NCI-H774 (cell line): ENCODE measurements at regions not wholly inside any gene's neighbourhood (a gene's known extent, or its start where the extent isn't known, plus 50 kb on each side); places are given as distances from the start of the nearest gene placed in this dataset.

Source experiments
- DNase-seq: peaks from one replicate; lab custom pipeline; 2025; lab: John Stamatoyannopoulos, UW

DNA sequence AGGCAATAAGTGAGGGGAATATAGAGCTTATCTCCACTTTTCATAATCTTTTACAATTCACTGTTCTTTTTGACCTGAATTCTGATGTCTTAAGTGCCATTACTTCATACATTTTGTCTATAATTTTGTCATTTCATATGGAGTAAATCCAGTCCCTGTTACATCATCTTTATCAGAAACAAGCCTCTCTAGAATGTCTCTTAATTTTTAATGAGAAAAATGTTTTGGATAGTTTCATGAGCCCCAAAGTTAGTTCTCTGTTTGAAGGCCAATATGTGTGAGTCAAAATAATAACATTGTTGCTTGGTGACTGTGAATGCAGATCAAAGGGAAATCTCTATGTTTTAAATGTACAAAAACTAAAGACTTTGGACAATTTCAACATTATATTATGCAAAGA lies 329.6 kb upstream of the ARRDC3 start:
- no peak for DNase-seq

DNA sequence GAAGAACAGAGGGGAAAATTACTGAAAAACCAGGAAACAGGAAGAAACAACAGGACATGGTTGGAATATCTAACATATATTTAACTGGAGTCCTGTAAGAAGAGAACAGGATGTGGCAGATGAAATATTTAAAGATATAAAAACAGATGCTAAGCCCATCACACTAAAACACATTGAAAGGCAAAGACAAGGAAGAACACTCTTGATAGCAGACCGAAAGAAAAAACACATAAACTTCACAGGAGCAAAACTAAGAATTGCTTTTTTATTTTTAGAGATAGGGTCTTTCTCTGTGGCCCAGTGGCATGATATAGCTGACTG lies 324.4 kb upstream of the ARRDC3 start:
- DNase-seq, result no peak

DNA sequence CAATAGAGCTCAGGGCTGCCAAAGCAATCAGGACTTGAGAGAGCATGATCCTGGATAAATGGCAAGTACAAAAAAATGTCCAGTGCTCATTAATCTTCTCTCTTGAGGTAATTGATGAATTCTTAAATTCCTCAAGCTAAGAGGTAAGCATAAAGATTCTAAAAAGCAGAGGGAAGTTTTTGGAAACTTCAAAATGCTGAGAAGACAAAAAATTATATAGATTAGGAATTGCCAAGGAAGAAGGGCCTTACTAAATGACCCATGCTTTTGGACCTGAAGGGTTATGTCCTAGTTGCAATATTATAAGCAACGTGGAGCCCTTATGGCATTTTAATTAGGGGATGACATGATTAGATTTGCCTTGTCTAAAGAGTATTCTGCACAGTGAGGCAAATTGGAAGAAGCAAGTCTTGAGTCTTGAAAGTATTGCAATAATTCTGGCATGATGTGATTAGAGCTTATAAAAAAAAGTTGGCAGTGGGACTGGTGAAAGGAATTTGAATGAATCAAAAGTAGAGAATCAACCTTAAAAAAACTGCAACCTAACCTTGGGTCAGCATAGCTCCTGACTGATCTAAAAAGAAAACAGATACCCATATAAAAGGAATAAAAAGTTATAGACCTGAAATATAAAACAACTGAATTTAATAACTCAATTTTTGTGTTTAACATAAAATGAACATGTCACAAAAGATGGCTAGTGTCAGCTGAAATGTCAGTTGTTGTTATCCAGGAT lies 323.8 kb upstream of the ARRDC3 start:
- DNase-seq, result no peak

DNA sequence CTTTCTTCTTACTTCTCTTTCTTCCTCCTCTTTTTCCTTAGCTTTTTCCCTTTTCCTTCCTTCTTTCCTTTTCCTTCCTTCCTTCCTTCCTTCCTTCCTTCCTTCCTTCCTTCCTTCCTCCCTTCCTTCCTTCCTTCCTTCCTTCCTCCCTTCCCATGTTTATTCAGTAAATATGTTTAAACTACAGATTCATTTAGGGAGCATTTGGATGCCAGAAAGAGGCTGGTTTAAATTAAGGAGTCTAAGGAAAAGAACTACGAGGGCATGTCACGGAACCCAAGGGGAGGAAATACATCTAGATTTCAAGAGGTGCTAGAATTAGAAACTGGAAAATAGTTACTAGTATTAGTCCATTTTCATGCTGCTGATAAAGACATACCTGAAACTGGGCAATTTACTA lies 320.0 kb upstream of the ARRDC3 start:
- no peak for DNase-seq

DNA sequence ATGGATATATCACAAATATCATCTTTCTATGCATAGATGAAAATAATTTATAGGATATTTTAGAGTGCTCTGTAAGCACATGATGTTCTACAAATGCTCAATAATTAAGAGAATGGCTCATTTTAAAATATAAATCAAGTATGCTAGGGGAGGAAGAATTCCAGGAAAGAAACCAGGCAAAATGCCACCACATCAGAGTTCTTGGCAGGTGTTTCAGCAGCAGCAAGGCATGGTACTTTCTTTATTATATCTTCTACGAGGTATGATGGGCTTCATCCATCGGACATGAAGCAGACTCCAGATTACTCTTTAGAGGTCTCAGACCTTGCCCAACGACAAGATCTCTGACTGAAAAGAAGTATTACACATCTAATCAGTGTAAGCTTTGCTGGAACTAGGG lies 316.3 kb upstream of the ARRDC3 start:
- DNase-seq, result no peak

DNA sequence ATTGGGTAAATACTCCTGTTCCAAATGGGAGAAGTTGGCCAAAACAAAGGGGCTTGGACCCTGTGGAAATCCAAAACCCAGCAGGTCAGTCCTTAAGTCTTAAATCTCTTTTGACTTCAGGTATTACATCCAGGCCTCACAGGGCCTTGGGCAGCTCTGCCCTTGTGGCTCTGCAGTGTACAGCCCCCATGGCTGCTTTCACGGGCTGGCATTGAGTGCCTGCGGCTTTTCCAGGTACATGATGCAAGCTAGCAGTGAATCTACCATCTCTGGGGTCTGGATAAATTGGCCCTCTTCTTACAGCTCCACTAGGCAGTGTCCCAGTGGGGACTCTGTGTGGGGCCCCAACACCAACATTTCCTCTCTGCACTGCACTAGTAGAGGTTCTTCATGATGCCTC lies 308.5 kb upstream of the ARRDC3 start:
- no peak for DNase-seq

DNA sequence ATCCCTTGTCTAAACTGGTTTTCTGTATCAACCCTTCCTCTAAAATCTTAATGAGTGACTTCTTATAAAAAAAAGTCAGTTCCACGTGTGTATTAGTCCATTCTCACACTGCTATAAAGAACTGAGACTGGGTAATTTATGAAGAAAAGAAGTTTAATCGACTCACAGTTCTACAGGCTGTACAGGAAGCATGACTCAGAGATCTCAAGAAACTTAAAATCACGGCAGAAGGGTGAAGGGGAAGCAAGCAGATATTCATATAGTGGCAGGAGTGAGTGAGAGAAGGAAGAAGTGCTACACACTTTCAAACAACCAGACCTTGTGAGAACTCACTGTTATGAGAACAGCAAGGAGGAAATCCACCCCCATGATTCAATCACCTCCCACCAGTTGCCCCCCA lies 307.8 kb upstream of the ARRDC3 start:
- DNase-seq, result no peak

DNA sequence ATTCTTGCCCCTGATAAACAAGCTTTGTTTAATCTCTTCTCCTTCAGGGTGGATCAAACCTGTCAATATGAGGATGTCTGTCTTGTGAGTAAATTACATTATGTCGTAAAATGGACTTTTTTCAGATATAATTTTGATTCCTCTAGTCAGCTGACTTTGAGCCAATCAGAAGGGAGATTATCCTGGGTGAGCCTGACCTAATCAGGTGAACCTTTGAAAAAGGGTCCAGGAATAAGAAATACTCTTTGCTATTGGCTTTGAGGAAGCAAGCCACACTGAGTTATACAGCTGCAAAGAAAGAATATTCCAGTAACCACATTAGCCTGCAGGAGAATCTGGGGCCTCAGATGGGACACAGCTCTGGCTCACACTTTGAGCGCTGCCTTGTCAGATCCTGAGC lies 304.3 kb upstream of the ARRDC3 start:
- DNase-seq, result no peak

DNA sequence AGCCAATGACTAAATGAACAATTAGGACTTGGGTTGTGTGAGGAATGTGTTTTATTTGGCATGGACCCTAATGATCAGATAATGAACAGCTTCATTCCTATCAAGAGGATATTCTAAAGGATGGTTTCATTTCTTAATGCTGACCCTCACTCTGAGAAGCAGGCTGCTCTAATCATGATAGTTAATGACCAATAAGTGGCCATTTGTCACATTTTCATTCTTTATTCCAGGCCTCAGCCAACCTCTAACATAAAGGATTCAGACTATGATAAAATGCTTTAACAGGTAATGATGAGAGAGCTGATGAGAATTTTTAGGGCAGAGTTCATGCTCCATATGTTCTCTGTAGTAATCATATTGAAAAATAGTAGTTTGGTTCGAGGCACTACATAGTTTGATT lies 301.5 kb upstream of the ARRDC3 start:
- no peak for DNase-seq

DNA sequence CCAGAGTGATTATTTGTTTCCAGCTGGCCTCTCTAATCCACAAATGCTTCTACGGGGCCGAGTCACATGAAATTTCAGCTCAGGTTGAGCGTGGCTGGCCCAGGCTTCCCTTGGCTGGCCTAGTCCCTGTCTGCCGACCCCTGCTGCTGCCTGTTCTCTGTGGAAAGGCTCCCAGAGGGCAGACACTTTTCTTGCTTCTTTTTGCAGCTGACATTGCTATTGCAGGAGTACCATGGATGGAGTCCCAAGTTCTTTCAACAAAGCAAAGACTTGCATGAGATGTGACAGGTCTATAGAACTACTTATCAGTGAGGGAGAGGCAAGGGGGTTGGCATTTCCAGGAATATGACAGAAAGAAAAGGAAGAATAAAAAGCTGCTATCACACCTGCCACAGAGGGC lies 287.4 kb upstream of the ARRDC3 start:
- DNase-seq, result no peak

DNA sequence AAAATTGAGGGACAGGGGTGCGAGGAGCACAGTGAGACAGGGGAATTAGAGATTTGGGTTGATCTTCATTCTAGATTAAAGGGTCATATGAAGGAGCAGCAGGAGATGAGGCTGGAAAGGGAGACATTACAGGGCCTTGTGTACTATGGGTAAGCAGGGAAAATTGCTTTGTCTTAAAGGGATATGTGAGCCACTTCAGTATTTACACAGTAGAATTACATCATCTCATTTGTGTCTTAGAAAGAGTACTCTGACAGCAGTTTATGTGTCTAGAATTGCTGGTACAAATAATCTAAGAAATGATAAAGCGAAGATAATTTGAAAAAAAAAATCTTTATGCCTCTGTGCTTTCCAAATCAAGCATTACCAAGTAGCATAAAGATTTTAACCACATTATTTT lies 287.0 kb upstream of the ARRDC3 start:
- DNase-seq, result peak; percentile 3

DNA sequence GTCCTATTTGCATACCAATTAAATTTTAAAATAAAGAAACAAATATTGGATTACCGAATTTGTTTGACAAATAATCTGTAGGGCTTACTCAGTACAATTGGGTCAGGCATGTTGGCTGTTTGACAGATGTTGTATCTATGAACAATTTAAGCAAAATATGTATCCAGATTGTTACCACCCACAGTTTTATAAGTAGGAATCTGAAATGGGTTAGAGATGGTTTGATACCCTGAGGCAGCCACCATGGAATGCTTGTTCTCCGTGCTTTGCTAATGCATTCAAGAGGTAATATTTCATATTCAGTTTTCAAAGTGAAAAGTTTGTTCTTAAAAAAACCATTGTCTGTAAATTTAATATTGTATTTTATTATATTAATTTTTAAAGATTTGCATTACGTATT lies 285.1 kb upstream of the ARRDC3 start:
- DNase-seq, result no peak

DNA sequence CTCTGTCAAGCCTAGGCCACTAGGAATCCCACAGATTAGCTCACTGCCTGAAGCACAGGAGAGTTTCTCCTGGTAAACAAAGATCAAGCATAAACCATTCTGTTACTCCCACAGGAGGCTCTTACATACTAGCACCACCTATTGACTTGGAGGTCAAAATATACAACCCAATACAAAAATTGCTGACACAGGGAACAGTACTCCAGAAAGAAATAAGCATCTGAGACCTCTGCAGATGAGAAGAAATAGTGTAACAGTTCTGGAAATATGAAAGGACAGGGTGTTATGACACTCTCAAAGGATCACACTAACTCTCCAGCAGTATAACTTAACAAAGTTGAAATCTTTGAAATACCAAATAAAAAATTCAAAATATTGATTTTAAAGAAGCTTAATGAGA lies 269.6 kb upstream of the ARRDC3 start:
- DNase-seq, result no peak

DNA sequence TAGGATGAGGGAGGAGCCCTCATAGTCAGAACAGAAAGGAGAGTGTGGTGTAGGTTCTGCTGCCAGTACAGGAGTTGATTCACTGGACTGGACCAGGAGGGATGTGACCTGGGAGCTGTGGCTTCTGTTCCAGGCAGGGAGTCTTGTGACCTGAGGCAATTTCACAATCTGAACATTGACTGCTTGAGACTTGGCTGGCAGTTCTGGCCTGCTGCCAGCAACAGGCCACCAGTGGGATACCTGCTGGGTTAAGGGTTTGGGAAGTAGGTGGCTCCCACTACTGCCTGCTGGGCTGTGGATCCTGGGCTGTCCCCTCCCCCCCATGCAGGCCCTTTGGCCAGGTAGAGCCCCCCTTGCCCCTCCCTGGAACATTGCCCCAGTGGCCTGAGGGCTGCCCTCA lies 268.6 kb upstream of the ARRDC3 start:
- DNase-seq, result no peak

DNA sequence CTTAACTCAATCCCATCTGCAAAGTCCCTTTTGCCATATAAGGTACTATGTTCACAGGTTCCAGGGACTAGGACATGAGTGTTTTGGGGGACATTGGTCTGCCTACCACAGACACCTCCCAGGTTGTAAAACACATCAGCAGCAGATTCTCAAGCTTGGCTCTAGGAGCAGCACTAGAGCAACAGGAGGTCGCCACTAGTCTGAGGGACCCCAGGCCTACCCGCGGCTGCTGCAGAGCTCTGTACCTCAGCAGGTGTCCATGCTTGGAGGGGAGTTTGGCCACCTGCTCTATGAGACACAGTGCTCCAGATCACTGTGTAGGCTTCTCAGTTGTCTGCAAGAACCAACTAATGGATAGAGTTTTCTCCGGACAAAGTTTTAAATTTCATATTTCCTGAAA lies 262.2 kb upstream of the ARRDC3 start:
- no peak for DNase-seq

DNA sequence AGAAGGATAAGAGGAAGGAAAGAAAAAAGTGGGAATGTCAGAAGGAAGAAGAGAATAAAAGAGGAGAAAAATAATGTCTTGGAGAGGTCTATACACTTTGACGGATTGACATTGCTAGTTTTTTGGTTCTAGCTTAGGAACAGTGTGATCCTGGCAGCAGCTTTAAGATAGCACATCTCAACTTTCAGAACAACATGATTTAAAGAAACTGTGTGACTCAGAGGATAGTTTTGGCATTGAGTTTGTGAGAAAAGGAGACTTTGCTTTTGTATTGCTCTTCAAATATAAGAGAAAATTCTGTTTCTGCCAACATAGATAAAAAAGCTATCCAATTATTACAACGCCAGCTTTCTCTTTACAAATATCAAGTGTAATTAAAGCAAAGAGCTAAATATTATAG lies 260.7 kb upstream of the ARRDC3 start:
- no peak for DNase-seq

DNA sequence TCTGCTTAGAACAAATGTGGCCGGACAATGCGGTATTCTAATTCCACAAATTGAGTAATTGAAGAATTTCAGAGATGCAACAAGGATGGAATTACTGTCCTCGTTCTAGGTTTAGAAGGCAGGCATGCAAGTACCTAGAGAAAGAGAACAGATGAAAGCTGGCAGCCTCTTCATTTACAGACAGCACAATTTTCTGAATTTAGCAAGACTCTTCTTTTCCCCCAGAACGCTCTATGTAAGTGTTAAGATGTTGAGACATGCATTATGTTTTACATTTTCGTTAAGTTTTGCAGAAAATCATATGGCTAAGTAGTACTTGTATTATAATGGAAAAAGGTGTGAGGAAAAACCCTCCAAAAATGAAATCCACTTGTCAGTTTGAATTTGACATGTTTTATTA lies 259.5 kb upstream of the ARRDC3 start:
- DNase-seq, result no peak

DNA sequence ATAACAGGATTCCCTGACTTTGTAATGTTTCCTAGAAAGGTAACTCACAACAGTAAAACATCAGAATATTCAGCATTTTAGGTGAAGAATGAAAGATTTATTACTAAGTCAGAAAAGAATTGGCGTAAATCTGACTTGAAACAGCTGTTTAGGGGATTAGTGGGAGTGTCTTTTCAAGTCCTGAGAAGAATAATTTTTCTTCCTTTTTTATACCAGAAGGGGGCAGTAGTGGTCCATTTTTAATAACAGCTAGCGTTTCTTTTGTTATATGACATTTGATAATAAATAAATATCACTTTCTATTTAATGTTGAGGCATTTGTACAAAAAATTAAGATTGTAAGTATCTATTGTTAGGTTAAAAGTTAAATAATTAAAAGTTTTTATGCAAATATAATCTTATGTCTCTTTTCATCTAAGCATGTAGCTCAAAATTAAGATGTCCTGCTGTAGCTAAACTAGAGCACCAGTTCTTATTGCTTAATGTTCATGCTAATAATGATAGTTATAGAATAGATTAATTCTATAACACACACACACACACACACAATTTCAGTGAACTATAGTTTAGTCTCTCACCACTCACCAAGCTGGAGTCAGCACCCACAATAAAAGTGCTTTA lies 258.7 kb upstream of the ARRDC3 start:
- peak; percentile 9 for DNase-seq

DNA sequence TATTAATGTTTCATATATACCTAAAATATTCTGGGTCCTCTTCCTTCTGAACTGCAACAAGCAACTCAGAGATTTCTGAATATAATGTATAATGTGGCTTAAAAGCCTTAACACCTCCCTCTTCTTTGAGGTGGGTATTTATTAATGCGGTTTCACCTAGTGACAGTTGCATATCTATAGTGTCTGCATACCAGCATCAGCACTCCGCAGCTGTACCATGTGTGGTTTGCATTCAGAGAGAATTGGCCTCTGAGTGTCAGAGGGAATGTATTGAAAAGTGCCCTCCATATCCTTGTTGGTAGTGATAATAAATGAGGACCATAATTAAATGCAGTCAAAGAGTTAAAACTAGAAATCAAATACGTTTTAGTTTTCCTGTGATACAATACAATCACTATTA lies 256.6 kb upstream of the ARRDC3 start:
- no peak for DNase-seq

DNA sequence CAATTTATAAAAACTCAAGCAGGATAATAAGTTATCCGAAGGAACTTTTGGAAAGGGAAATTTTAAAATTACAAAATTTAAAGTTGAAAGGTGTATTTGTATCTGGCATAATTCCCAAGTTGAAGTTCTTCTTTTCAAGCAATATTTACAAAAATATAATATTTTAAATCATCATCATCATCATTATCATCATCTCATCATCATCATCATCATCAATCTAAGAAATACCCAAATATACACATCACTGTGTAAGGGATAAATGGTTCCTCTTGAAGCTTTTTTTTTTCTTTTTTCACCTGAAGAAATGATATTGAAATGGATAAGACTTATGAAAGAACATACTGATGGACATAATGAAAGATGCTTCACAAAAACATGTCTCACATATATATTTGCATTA lies 254.9 kb upstream of the ARRDC3 start:
- no peak for DNase-seq

DNA sequence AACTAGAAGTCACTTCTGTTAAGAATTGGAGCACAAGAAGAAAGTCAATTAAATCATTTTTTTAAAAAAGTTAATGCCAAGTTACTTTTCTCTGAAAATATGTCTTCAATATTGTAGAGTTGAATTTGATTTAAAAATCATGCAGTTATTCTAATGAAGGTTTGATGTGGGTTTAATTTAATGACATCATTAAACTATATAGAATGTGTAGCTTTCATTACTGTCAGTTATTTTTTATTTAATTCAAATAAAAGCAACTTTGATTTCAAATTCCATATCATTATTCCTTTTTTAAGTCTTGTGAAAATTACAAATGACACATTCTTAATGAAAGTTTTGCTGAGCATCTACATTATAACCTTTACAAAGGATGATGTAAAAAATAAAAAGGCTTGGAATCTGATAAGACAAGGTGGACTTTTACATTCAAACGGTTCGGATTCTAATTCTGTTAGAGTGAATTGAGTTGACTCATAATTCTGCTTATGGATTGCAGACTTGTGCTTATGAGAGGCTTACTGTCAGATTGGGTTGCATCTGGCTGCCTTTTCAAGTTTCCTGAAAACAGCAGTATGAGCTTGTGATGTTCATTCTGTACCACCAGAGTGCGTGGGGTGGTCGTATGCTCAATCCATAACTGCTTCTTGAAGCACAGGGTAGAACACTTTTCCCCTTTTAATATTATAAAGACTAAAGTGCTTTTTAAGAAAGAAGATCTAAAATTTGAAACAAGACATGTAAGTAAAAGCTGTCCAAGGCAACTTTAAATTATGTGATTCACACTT lies 253.0 kb upstream of the ARRDC3 start:
- no peak for DNase-seq

DNA sequence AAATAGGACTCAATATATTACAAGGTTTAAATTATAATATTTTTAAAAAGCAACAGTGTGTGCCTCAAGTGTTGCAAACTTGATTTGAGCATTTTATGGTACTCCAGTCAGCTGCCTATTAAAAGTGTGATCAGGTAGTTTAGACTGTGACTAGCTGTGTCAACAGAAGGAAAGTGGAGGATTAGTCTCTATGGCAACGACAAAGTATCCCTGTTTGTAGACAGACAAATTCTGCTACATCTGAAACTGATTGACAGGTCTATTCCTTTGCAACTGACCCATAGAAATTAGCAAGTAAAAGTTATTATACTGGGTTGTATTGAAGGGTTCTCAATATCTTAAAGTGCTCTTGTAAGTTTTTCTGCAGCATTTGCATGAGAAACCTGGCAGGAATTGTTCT lies 249.8 kb upstream of the ARRDC3 start:
- DNase-seq, result peak; percentile 79

DNA sequence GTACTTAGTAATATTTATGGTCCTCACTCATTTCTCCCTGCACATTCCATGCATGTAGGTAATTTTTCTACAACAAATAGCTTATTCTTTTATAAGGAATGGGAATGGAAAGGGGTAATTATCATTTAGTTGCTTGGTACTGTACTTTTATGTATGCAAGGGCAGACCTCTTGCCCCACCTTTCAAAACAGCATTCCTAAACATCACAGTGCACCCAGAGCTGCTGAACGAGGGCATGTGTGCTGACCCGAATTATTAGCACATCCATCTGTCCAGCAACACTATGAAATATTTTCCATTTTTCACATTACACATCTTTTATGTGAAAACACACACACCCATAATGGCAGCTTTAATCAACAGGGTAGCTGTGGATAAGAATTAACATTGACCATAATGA lies 228.6 kb upstream of the ARRDC3 start:
- no peak for DNase-seq

DNA sequence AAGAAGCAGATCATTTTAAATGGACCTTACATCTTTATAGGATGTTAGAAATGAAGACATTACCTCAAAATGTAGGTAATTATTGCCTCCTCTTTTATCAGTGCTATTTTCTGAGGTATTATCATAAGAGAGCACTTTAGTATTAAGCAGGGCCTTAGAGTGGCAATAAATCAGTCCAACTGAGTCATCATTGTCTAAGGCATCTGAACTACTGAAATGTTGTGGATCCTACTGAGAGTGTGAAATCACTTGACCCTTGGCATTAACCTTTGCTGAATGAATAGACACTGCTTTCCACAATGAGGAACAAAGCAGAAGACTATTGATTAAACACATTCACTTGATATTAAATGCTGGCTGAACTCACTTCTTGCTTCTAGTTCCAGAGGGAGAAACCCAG lies 224.6 kb upstream of the ARRDC3 start:
- DNase-seq, result no peak
